ENCODE measurements at regions not wholly inside any gene's neighbourhood (a gene's known extent, or its start where the extent isn't known, plus 50 kb on each side); places are given as distances from the start of the nearest gene placed in this dataset.
"Not testable (repeated sequence)": the region's sequence is repeated elsewhere in the genome, so short reads cannot be mapped to it uniquely, and the experiment has no call there.

DNA sequence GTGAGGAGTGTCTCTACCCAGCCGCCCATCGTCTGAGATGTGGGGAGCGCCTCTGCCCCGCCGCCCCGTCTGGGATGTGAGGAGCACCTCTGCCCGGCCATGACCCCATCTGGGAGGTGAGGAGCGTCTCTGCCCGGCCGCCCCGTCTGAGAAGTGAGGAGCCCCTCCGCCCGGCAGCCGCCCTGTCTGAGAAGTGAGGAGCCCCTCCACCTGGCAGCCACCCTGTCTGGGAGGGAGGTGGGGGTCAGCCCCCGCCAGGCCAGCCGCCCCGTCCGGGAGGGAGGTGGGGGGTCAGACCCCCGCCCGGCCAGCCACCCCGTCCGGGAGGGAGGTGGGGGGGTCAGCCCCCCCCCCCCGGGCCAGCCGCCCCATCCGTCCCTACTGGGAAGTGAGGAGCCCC, 132.4 kb upstream of the TMEM168 start:
- TF ChIP-seq, protein P1, sequence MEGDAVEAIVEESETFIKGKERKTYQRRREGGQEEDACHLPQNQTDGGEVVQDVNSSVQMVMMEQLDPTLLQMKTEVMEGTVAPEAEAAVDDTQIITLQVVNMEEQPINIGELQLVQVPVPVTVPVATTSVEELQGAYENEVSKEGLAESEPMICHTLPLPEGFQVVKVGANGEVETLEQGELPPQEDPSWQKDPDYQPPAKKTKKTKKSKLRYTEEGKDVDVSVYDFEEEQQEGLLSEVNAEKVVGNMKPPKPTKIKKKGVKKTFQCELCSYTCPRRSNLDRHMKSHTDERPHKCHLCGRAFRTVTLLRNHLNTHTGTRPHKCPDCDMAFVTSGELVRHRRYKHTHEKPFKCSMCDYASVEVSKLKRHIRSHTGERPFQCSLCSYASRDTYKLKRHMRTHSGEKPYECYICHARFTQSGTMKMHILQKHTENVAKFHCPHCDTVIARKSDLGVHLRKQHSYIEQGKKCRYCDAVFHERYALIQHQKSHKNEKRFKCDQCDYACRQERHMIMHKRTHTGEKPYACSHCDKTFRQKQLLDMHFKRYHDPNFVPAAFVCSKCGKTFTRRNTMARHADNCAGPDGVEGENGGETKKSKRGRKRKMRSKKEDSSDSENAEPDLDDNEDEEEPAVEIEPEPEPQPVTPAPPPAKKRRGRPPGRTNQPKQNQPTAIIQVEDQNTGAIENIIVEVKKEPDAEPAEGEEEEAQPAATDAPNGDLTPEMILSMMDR (IDR thresholded peaks at IDR 0.05), result not testable (repeated sequence)
- not testable (repeated sequence) for TF ChIP-seq POLR2A, POLR2AphosphoS5 (IDR thresholded peaks at IDR 0.05)
